GM20000 (cell line): ENCODE measurements at regions not wholly inside any gene's neighbourhood (a gene's known extent, or its start where the extent isn't known, plus 50 kb on each side); places are given as distances from the start of the nearest gene placed in this dataset.

Experiments used
- DNase-seq: peaks from one replicate; pipeline ENCODE4 v3.0.0; 2012; ENCODE audit warnings: low spot score
- TF ChIP-seq, protein P1 (sequence below): IDR thresholded peaks from 2 replicates; pipeline ENCODE4 v1.5.1; 2012; ENCODE audit warnings: mild to moderate bottlenecking, control low read depth; ENCODE audit errors: extremely low read depth, missing control alignments

DNA sequence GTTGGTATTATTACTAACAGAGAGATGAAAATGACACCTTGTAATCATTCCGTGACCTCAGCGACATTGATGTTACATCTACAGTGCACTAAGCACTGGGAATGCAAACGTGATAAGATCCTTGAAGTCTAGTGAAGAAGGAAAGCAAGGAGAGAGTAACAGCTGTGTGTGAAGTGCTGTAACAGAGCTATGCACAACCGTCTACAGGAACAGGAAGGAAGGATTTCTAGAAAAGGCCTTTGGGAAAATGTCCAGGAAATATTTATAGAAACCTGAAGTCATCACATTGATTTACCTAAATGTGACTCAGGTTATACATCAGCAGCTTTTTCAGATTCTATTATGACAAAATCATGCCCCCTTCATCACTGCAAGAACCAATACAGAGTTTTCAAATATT, 304.2 kb upstream of the AMIGO2 start:
- TF ChIP-seq, protein P1, sequence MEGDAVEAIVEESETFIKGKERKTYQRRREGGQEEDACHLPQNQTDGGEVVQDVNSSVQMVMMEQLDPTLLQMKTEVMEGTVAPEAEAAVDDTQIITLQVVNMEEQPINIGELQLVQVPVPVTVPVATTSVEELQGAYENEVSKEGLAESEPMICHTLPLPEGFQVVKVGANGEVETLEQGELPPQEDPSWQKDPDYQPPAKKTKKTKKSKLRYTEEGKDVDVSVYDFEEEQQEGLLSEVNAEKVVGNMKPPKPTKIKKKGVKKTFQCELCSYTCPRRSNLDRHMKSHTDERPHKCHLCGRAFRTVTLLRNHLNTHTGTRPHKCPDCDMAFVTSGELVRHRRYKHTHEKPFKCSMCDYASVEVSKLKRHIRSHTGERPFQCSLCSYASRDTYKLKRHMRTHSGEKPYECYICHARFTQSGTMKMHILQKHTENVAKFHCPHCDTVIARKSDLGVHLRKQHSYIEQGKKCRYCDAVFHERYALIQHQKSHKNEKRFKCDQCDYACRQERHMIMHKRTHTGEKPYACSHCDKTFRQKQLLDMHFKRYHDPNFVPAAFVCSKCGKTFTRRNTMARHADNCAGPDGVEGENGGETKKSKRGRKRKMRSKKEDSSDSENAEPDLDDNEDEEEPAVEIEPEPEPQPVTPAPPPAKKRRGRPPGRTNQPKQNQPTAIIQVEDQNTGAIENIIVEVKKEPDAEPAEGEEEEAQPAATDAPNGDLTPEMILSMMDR, result no peak
- DNase-seq, result no peak

- TF ChIP-seq, protein P1, result no peak
- no peak for DNase-seq
Measured at GRCh38 chr12:47382305-47382704, 302.5 kb upstream of the AMIGO2 start.

- TF ChIP-seq, protein P1, result no peak
- no peak for DNase-seq
Measured at GRCh38 chr12:47378907-47379306, 299.1 kb upstream of the AMIGO2 start.

DNA sequence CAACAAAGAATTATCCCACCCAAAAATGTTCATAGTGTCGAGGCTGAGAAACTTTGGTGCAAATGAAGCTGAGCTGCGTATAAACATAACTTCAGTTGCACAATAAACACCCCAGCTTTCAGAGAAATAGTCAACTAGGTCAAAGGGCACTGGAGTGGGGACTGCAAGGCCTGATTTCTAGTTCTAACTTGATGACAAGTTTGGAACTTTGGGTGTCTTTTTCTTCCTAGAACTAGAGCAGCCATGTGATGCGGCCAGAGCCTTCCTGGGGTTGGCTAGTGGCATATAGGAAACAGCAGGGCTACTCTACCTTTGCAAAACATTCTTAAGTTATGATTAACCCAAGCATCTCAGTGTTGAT, 298.4 kb upstream of the AMIGO2 start:
- TF ChIP-seq, protein P1, result no peak
- DNase-seq, result no peak

DNA sequence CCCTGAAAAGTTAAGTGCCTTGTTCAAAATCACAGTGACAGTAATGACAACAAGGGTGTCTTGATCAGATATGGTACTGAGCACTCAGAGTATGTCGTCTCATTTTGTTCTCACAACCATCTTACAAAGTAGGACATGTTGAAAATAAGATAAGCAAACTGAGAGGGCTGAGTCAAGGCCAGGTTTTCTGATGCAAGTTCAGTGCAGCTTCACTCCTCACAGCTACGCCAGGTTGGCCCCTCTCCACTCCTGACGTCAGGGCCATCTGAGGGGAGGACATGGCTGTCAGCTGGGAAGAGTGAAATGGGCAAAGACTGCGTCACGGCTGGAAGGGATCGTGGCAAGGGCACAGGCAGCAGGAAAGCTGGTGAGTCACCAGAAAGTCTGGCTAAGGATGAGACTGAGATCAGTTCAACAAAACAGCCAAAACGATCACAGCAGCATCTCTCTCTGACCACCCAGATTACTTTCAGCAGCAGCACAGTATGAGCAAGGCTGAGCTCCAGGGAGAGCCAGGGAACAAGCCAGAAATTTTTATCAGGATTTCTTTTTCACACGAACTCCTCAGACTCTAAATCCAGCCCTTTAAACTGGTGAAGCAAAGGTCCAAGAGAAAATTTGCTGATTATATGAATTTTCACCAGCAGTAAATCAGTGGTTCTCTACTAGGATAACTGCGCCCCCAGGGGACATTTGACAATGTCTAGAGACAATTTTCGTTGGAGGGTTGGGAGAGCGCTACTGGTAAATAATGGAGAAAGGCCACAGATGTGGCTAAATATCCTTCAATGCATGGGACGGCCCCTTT, 297.9 kb upstream of the AMIGO2 start:
- no peak for DNase-seq
- TF ChIP-seq, protein P1, result no peak

DNA sequence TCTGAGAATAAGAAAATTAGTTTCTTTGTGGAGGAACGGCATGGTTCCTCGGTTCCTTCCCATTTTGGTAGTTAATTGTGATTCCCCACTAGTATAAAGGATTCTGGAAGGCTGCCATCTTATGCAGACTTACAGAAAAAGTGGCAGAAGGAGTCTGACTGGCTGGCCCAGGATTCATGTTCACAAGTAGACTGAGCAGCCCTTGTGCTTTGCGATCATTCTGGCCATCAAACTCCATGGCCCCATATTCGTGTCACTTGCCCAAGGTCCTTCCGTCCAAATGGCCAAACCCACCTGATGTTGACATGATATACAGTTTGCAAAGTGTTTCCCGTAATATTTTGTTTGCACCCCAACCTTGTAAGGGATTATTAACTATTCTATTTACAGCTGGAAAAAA, 297.2 kb upstream of the AMIGO2 start:
- no peak for DNase-seq
- TF ChIP-seq, protein P1, result no peak

- TF ChIP-seq, protein P1, result no peak
- no peak for DNase-seq
Measured at GRCh38 chr12:47373554-47374150, 293.9 kb upstream of the AMIGO2 start.
